HepG2 (cell line): ENCODE measurements at regions not wholly inside any gene's neighbourhood (a gene's known extent, or its start where the extent isn't known, plus 50 kb on each side); places are given as distances from the start of the nearest gene placed in this dataset.

Experiments
- ATAC-seq: fragments of 200-7000 bp; cut with Tn5 transposase; 3 replicates; pipeline ENCODE4 v1.9.1; 2020; ENCODE audit warnings: mild to moderate bottlenecking, moderate library complexity
- BruUV-seq: library from RNA; stranded (reverse); fragments of 400-500 nt; replicated peaks from 2 replicates; lab custom pipeline; 2021; lab: Mats Ljungman, UMichigan
- CTCF ChIA-PET: fragments of 300-600 bp; formaldehyde crosslinking; extraction: SDS; loops from one replicate; lab custom pipeline; 2021; ENCODE audit warnings: low total read pairs, inconsistent platforms, low intra/inter-chr PET ratio; lab: Yijun Ruan, JAX
- POLR2A ChIA-PET: fragments of 350-600 bp; sonication (Branson Sonifier 250); formaldehyde crosslinking; loops from one replicate; lab custom pipeline; 2020; ENCODE audit warnings: antibody characterized with exemption, inconsistent platforms; lab: Yijun Ruan, JAX
- DNase-seq: peaks from one replicate; pipeline ENCODE4 v3.0.0-alpha.2; 2015; ENCODE audit warnings: low spot score
- FAIRE-seq: peaks from 3 replicates; lab custom pipeline; 2011; peaks lifted over from hg19 to GRCh38; lab: Jason Lieb, UNC
- H2AFZ ChIP-seq: one replicate; pipeline ENCODE4 v1.6.1; 2011; ENCODE audit warnings: low read length, inconsistent platforms
- H3K27ac ChIP-seq: fragments of 300-600 bp; 3 replicates; pipeline ENCODE4 v1.8.0; 2011; ENCODE audit warnings: mixed run types, mild to moderate bottlenecking, mixed read lengths, low read length, inconsistent platforms; ENCODE audit not compliant: insufficient read depth; ENCODE audit errors: extremely low read length
- H3K27me3 ChIP-seq, 2 experiments: fragments of 200-600 bp in 1 of 2; 2 replicates in 1 of 2; 3 replicates in 1 of 2; pipeline versions ENCODE4 v1.6.0 to v1.8.0; 2011; ENCODE audit warnings: low read length in 2 of 2, mild to moderate bottlenecking in 2 of 2, moderate library complexity in 2 of 2, inconsistent platforms in 1 of 2; ENCODE audit not compliant: insufficient read depth in 2 of 2, control insufficient read depth in 1 of 2
- H3K36me3 ChIP-seq, 2 experiments: fragments of 200-600 bp in 1 of 2; replicated peaks in 1 of 2; 2 replicates in 1 of 2; 3 replicates in 1 of 2; pipeline versions ENCODE4 v1.5.1 to v1.8.0; 2011; ENCODE audit warnings: low read length in 2 of 2, inconsistent platforms in 1 of 2; ENCODE audit not compliant: insufficient read depth in 2 of 2, control insufficient read depth in 1 of 2
- H3K4me1 ChIP-seq: 2 replicates; pipeline ENCODE4 v1.5.1; 2012; ENCODE audit warnings: low read length, inconsistent platforms; ENCODE audit not compliant: insufficient read depth
- H3K4me2 ChIP-seq: 2 replicates; pipeline ENCODE4 v1.6.0; 2011; ENCODE audit warnings: low read depth, low read length, inconsistent platforms
- H3K4me3 ChIP-seq, 3 experiments: fragments of 200-600 bp in 1 of 3; sonication (generic), shearing (Covaris generic) in 1 of 3; replicated peaks in 1 of 3; 2 replicates each; pipeline ENCODE4 v1.5.1; 2011 to 2016; ENCODE audit warnings: low read length in 3 of 3, inconsistent platforms in 2 of 3, low read depth in 2 of 3, mild to moderate bottlenecking in 2 of 3, control low read depth in 1 of 3, mixed read lengths in 1 of 3; ENCODE audit not compliant: insufficient read depth in 1 of 3
- H3K79me2 ChIP-seq: one replicate; pipeline ENCODE4 v1.6.1; 2011; ENCODE audit warnings: low read length, inconsistent platforms; ENCODE audit not compliant: insufficient read depth
- H3K9ac ChIP-seq: 2 replicates; pipeline ENCODE4 v1.6.0; 2011; ENCODE audit warnings: mild to moderate bottlenecking, low read depth, low read length, inconsistent platforms; ENCODE audit not compliant: insufficient read depth
- H3K9me3 ChIP-seq: 2 replicates; pipeline ENCODE4 v1.5.1; 2012; ENCODE audit warnings: mild to moderate bottlenecking, low read length
- H4K20me1 ChIP-seq: 2 replicates; pipeline ENCODE4 v1.6.0; 2011; ENCODE audit warnings: inconsistent platforms, mild to moderate bottlenecking, low read length, moderate library complexity; ENCODE audit not compliant: insufficient read depth
- ATF7-NPFF ChIP-seq: sonication (generic); formaldehyde crosslinking; IDR thresholded peaks from 2 replicates; pipeline ENCODE4 v1.8.1; 2023; ENCODE audit warnings: mild to moderate bottlenecking, low read depth, missing genetic modification reagents, moderate library complexity
- CHD2 ChIP-seq: IDR thresholded peaks from 2 replicates; pipeline ENCODE4 v1.6.1; 2011; ENCODE audit warnings: low read depth, low read length, improper control_type of control experiment
- FOXJ3 ChIP-seq: sonication (generic); formaldehyde crosslinking; IDR thresholded peaks from 2 replicates; pipeline ENCODE4 v1.4.0; 2020; ENCODE audit warnings: missing genetic modification reagents, mild to moderate bottlenecking, borderline replicate concordance
- ZC3H4 ChIP-seq: sonication (generic); formaldehyde crosslinking; IDR thresholded peaks from 2 replicates; pipeline ENCODE4 v1.4.0; 2020; ENCODE audit warnings: missing genetic modification reagents, borderline replicate concordance
- ZKSCAN5 ChIP-seq: sonication (generic); formaldehyde crosslinking; IDR thresholded peaks from 2 replicates; pipeline ENCODE4 v1.5.1; 2020; ENCODE audit warnings: mild to moderate bottlenecking, missing genetic modification reagents
- WGBS: methylation state at CpG from one replicate; pipeline ENCODE4 v1.1.6; 2017; ENCODE audit warnings: low lambda C conversion rate; 5-methylcytosine and 5-hydroxymethylcytosine counted together
- in situ Hi-C: cut with HindIII; loops from 2 replicates; pipeline ENCODE4 v1.10.0; 2017; ENCODE audit warnings: low pct_unique_long_range_greater_than_20kb; ENCODE audit not compliant: extremely low pct_ligation_motif_present
- intact Hi-C: fragments of 100-400 bp; cut with micrococcal nuclease; formaldehyde crosslinking; loops from one replicate; pipeline ENCODE4 v1.10.0; 2022; ENCODE audit not compliant: unreplicated experiment
- TF ChIP-seq, protein P1 (sequence below): IDR thresholded peaks from 2 replicates; pipeline ENCODE4 v1.6.1; 2016; ENCODE audit warnings: missing compliant biosample characterization, missing genetic modification reagents, borderline replicate concordance
- TF ChIP-seq, protein P2 (sequence below): sonication (generic); formaldehyde crosslinking; IDR thresholded peaks from 2 replicates; pipeline ENCODE4; 2020; ENCODE audit warnings: missing genetic modification reagents, mild to moderate bottlenecking, borderline replicate concordance
- TF ChIP-seq, protein P3 (sequence below): IDR thresholded peaks from 2 replicates; pipeline ENCODE4 v1.6.1; 2012; ENCODE audit warnings: low read length, improper control_type of control experiment

DNA sequence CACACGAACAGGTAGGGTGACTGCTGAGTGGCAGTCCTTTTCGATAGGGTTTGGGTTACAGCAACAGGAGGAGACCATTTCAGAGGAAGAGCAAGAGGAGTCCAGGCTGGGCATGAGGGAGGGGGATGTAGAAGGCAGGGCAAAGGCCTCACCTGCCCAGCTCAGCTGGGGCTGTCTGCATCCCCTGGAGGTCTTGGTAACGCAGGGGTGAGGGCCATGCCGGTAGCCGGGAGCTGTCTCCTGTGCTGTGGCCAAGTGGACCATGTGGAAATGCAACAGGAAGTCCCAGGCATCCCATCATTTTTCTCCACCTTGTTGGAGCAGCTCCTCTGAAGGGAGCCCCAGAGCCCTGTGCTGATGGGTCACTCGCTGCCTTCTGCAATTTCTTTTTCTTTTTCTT, 105.4 kb upstream of the C1orf174 start (continued):
- TF ChIP-seq, protein P1, sequence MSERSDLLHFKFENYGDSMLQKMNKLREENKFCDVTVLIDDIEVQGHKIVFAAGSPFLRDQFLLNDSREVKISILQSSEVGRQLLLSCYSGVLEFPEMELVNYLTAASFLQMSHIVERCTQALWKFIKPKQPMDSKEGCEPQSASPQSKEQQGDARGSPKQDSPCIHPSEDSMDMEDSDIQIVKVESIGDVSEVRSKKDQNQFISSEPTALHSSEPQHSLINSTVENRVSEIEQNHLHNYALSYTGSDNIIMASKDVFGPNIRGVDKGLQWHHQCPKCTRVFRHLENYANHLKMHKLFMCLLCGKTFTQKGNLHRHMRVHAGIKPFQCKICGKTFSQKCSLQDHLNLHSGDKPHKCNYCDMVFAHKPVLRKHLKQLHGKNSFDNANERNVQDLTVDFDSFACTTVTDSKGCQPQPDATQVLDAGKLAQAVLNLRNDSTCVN (CRISPR knock-in tag) = no peak

DNA sequence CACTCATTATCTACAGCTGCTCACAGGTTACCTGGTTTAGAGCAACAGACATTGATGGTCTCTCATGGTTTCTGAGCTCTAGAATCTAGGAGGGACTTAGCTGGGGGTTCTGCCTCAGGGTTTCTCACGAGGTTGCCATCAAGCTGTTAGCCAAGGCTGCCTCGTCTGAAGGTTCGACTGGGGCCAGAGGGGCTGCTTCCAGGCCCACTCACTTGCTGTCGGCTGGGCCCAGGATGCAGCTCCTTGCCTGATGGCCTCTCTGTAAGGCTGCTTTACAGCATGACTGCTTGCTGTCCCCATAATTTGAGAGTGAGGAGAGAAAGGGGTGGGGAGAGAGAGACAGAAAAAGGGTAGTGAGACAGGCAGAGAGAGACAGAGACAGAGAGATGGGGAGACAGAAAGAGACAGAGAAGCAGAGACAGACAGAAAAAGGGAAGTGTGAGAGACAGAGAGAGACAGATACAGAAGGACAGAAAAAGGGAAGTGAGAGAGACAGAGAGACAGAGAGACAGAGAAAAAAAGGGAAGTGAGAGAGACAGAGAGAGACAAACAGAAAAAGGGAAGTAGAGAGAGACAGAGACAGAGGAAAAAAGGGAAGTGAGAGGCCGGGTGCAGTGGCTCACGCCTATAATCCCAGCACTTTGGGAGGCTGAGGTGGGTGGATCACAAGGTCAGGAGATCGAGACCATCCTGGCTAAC, 106.8 kb upstream of the C1orf174 start:
- Histone ChIP-seq H3K9ac (no peak overlapping the region), H3K4me2 (no peak overlapping the region)
- TF ChIP-seq ZC3H4 (CRISPR knock-in tag) = no peak
- TF ChIP-seq, all 625 proteins: peak for 0
- BruUV-seq = no TSS peak
- no peak for FAIRE-seq
- no peaks in the 10 kb centered on the region for H3K9me3 ChIP-seq
- intact Hi-C loops = no loop called here
- no peak for DNase-seq
- no peak overlapping the region for H3K4me3 ChIP-seq
- H3K27me3 ChIP-seq = peaks cover 7 to 45% of the 10 kb centered on the region in 2 experiments; a peak in 4 of 5 replicates
- no peaks in the 10 kb centered on the region for H4K20me1 ChIP-seq
- H3K36me3 ChIP-seq = no peaks in the 10 kb centered on the region
- ChIA-PET POLR2A (no interaction called here), CTCF (no interaction called here)
- no peaks in the 10 kb centered on the region for H3K79me2 ChIP-seq
- no peak overlapping the region for H3K27ac ChIP-seq
- 38% methylated on average over 5 of the region's 7 CpGs for WGBS
- no peak overlapping the region for H2AFZ ChIP-seq
- H3K4me1 ChIP-seq = no peaks in the 10 kb centered on the region
- in situ Hi-C loops = no loop called here
- no peak for ATAC-seq

DNA sequence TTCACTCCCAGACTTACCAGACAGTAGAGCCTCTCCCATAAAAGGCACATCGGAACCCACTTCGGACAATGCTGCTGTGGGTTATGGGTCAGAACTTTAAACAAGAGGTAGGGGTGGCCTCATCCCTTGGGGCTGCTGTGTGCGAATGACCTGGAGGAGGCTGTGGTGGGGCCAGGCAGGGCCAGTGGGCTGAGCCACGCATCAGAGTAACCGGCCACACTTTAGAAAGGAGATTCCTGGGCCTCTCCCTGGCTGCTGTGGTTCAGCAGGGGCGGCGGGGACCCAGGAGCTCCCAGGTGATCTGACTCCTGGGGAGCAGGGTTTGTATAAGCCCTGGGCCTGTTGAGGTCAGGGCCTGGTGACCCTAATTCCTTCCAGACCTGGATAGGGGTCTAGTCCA, 110.2 kb upstream of the C1orf174 start:
- ATAC-seq = no peak
- no peak overlapping the region for H2AFZ ChIP-seq
- peaks cover 1 to 20% of the 10 kb centered on the region in 2 experiments; a peak in 4 of 5 replicates for H3K27me3 ChIP-seq
- no peaks in the 10 kb centered on the region for H3K4me1 ChIP-seq
- H3K27ac ChIP-seq = no peak overlapping the region
- no peak for DNase-seq
- 61% methylated on average over 3 of the region's 7 CpGs for WGBS
- no peaks in the 10 kb centered on the region for H3K79me2 ChIP-seq
- intact Hi-C loops = no loop called here
- H3K4me3 ChIP-seq = no peak overlapping the region
- FAIRE-seq = no peak
- ChIA-PET CTCF (no interaction called here), POLR2A (no interaction called here)
- no peaks in the 10 kb centered on the region for H3K36me3 ChIP-seq
- no peak overlapping the region for H3K9ac ChIP-seq
- H3K9me3 ChIP-seq = no peaks in the 10 kb centered on the region
- no peak overlapping the region for H3K4me2 ChIP-seq
- no peaks in the 10 kb centered on the region for H4K20me1 ChIP-seq
- BruUV-seq = no TSS peak
- in situ Hi-C loops = no loop called here
- TF ChIP-seq ATF7-NPFF (CRISPR knock-in tag) (no peak), CHD2 (no peak), ZKSCAN5 (CRISPR knock-in tag) (no peak), FOXJ3 (CRISPR knock-in tag) (no peak)
- TF ChIP-seq, protein P2, sequence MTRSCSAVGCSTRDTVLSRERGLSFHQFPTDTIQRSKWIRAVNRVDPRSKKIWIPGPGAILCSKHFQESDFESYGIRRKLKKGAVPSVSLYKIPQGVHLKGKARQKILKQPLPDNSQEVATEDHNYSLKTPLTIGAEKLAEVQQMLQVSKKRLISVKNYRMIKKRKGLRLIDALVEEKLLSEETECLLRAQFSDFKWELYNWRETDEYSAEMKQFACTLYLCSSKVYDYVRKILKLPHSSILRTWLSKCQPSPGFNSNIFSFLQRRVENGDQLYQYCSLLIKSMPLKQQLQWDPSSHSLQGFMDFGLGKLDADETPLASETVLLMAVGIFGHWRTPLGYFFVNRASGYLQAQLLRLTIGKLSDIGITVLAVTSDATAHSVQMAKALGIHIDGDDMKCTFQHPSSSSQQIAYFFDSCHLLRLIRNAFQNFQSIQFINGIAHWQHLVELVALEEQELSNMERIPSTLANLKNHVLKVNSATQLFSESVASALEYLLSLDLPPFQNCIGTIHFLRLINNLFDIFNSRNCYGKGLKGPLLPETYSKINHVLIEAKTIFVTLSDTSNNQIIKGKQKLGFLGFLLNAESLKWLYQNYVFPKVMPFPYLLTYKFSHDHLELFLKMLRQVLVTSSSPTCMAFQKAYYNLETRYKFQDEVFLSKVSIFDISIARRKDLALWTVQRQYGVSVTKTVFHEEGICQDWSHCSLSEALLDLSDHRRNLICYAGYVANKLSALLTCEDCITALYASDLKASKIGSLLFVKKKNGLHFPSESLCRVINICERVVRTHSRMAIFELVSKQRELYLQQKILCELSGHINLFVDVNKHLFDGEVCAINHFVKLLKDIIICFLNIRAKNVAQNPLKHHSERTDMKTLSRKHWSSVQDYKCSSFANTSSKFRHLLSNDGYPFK (CRISPR knock-in tag) = no peak
- TF ChIP-seq, protein P3, sequence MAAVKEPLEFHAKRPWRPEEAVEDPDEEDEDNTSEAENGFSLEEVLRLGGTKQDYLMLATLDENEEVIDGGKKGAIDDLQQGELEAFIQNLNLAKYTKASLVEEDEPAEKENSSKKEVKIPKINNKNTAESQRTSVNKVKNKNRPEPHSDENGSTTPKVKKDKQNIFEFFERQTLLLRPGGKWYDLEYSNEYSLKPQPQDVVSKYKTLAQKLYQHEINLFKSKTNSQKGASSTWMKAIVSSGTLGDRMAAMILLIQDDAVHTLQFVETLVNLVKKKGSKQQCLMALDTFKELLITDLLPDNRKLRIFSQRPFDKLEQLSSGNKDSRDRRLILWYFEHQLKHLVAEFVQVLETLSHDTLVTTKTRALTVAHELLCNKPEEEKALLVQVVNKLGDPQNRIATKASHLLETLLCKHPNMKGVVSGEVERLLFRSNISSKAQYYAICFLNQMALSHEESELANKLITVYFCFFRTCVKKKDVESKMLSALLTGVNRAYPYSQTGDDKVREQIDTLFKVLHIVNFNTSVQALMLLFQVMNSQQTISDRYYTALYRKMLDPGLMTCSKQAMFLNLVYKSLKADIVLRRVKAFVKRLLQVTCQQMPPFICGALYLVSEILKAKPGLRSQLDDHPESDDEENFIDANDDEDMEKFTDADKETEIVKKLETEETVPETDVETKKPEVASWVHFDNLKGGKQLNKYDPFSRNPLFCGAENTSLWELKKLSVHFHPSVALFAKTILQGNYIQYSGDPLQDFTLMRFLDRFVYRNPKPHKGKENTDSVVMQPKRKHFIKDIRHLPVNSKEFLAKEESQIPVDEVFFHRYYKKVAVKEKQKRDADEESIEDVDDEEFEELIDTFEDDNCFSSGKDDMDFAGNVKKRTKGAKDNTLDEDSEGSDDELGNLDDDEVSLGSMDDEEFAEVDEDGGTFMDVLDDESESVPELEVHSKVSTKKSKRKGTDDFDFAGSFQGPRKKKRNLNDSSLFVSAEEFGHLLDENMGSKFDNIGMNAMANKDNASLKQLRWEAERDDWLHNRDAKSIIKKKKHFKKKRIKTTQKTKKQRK = no peak
